ENCODE measurements at regions not wholly inside any gene's neighbourhood (a gene's known extent, or its start where the extent isn't known, plus 50 kb on each side); places are given as distances from the start of the nearest gene placed in this dataset.

DNA sequence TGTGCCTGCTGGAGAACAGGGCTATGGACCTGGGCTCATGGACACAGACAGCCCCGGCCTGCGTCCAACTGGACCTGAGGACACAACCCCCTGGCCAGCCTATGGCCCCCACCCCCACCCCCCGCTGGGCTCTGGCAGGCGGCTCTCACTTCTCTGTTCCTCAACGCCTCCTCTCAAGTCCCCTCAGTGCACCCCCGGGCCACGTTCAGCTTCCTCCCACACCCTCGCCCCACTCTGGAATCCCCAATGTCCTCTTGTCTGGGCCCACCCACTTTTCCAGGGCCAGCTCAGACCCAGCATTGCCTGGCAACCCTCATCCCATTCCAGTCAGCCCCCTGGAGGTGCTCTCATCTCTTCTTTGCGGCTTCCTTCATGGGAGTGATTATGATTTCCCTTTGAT lies 130.2 kb upstream of the SPACA7 start:
- Mint-ChIP-seq H3K9me3 (no peaks in the 10 kb centered on the region), H3K4me1 (ENCODE audit: low read depth) (no peaks in the 10 kb centered on the region), H3K27ac (no peak overlapping the region), H3K4me3 (no peak overlapping the region), H3K36me3 (ENCODE audit: low read depth) (no peaks in the 10 kb centered on the region), H3K27me3 (no peaks in the 10 kb centered on the region)

DNA sequence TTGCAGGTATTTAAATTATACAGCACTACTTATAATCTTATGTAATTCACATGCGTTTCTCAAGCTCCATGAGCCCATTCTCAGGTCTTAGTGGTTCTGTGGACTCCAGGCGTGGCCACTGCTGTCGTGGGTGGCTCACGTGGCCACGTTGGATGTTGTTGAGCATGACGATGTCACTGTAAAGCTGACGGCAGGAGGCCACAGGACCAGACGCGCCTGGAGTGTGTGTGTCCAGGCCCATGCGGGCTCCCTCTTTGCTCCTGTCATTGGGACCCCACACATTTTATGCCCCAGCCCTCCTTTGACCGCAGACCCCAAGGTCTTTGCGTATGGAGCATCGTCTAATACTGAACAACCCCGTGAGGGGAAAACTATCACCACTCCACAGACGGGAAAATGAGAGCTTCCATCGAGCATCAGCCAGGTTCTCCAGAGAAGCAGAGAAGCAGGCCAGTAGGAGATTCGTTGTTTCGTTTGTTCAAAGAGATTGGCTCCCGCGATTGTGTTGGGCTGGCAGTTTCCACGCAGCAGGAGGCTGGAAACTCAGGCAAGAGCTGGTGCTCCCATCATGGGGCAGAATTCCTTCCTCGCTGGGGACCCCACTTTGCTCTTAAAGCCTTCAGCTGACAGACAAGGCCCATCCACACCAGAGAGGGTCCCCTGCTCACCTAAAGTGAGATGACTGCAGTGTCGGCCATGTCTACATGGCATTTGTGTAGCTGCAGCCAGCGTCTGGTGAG lies 129.3 kb upstream of the SPACA7 start:
- Mint-ChIP-seq H3K9me3 (no peaks in the 10 kb centered on the region), H3K4me1 (ENCODE audit: low read depth) (no peaks in the 10 kb centered on the region), H3K27ac (no peak overlapping the region), H3K27me3 (no peaks in the 10 kb centered on the region), H3K36me3 (ENCODE audit: low read depth) (no peaks in the 10 kb centered on the region), H3K4me3 (no peak overlapping the region)

DNA sequence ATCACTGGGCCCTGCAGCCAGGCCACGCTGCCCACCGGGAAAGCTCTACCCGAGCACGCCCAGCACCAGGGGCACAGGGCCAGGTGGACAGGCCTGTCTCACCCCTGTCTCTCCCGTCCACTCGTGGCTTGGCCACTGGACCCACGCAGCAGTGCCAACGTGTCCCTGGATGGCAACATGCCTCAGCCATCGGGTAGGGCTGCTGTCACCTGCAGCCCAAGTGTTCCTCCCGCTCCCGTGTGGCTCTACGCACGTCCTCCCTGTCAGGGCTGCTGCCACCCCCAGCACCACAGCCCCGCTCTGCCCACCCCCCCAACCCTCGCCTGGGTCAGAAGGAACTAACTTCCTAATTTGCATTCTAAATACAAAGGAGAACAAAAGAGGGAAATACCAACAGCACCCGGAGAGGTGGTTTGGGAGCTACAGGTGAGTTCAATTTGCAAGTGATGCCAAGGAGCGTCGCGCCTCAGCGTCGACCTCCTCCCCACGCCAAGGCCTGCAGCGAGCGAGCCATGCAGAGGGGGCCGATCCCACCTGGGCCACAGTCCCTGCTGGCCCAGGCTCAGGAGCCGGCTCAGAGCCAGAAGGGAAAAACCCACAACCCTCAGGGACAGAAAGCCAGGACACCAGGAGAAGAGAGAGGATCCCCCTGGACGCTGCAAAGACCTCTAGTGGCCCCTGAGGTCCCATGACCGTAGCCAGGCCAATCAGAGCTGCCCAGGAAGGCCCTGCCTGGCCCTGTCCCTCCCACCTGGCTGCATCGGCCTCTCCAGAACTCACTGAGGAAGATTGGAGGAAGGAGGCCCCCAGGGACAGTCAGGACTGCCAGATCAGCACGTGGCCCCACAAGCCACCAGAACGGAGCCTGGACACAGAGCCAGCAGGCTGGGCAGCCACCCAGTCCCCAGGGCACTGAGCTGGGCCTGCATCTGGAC lies 128.4 kb upstream of the SPACA7 start:
- no peaks in the 10 kb centered on the region for H3K4me1 Mint-ChIP-seq (ENCODE audit: low read depth)
- H3K9me3 Mint-ChIP-seq, result no peaks in the 10 kb centered on the region
- no peaks in the 10 kb centered on the region for H3K27me3 Mint-ChIP-seq
- no peak overlapping the region for H3K4me3 Mint-ChIP-seq
- H3K27ac Mint-ChIP-seq, result no peak overlapping the region
- H3K36me3 Mint-ChIP-seq (ENCODE audit: low read depth), result no peaks in the 10 kb centered on the region

DNA sequence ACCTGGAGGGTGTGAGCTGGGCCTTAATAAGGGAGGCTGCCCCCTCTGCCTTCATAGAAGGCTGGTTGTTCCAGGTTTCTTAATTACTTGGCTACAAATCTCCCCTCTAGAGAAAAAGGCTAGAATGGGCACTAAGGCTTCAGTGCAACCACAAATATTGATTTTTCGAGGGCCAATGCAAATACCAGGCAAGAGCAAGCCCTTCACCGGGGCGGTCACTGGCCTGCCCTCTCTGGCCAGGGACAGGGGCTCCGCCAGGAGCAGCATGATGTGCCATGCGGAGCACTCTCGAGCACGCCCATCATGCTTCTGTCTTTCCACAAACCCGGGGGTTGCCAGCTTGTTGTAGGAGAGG lies 127.8 kb upstream of the SPACA7 start:
- Mint-ChIP-seq H3K36me3 (ENCODE audit: low read depth) (no peaks in the 10 kb centered on the region), H3K4me3 (no peak overlapping the region), H3K4me1 (ENCODE audit: low read depth) (no peaks in the 10 kb centered on the region), H3K27ac (no peak overlapping the region), H3K27me3 (no peaks in the 10 kb centered on the region), H3K9me3 (no peaks in the 10 kb centered on the region)

DNA sequence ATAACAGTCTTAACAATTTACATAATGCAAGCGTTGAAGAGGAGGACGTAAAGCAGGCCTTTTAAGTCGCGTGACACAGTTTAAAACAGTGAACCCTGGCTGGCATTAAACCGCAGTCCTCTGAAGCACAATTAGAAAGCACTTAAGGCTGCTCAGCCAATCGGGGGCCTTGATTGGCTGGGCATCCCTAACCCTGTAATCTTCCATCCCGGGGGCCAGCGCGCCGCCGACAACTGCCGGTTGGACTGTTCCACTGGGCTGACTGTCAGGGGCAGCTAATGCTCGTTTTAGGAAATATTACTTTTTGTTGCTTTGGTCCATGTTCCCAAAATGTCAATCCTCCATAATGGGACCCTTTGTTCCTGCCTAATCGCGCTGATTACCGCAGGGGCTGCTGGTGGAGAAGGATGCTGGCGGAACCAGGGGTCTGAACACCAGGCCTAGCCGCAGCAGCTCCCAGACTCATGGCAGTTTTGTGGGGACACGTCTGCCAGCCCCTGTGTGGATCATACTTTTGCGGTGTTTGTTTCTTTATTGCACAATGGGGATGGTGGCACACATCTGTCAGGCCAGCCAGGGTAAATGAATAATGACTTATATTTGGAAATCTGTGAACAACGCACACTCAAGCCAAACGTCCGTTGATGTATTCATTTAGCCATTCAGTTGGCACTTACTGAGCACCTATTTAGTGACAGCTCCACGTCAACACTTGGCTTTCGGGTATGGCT lies 127.1 kb upstream of the SPACA7 start:
- Mint-ChIP-seq H3K27ac (no peak overlapping the region), H3K4me1 (ENCODE audit: low read depth) (no peaks in the 10 kb centered on the region), H3K4me3 (no peak overlapping the region), H3K27me3 (no peaks in the 10 kb centered on the region), H3K9me3 (no peaks in the 10 kb centered on the region), H3K36me3 (ENCODE audit: low read depth) (no peaks in the 10 kb centered on the region)

DNA sequence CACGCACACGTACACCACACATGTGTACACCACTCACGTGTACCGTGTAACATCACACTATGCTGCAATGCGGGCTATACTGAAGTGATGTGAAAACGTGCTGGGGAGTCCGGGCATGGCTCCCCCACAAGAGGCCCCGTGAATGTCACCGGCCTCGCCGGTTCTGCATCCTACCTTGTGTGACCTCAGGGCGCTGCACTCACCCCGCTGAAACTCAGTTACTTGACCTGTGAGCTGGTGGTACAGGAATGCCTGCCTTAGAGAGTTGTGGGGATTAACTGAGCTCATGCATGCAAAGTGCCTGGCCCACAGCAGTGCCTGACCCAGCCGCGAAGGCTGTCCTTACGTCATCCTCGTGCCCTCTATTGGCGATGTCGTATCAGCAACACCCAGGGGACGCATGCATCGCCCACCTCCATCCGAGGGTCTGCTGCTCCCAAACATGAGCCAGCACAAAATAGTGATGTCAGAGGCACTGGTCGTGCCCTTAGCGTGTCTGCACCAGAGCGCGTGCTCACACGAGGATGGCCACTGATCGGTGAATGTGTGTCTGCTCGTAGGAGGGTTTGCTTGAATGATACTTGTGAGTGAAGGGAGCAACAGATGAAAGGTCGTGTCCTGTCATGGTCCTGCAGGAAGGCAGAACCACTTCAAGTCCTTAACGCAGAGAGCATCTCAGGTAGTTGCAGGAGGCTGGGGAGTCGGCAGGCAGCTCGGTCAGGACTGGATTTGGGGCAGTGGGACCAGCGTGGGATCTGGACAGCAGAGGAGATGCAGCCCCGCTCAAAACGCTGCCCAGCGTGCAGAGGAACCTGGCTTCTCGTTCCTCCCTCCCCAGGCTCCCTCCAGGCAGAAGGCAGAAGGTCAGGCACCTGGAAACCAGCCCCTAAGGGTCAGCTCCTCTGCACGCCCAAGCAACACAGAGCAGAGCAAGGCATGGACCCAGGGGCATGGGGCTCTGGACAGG lies 126.2 kb upstream of the SPACA7 start:
- Mint-ChIP-seq H3K9me3 (no peaks in the 10 kb centered on the region), H3K36me3 (ENCODE audit: low read depth) (no peaks in the 10 kb centered on the region), H3K27me3 (peaks cover under 1% of the 10 kb centered on the region), H3K4me3 (no peak overlapping the region), H3K27ac (no peak overlapping the region), H3K4me1 (ENCODE audit: low read depth) (no peaks in the 10 kb centered on the region)

DNA sequence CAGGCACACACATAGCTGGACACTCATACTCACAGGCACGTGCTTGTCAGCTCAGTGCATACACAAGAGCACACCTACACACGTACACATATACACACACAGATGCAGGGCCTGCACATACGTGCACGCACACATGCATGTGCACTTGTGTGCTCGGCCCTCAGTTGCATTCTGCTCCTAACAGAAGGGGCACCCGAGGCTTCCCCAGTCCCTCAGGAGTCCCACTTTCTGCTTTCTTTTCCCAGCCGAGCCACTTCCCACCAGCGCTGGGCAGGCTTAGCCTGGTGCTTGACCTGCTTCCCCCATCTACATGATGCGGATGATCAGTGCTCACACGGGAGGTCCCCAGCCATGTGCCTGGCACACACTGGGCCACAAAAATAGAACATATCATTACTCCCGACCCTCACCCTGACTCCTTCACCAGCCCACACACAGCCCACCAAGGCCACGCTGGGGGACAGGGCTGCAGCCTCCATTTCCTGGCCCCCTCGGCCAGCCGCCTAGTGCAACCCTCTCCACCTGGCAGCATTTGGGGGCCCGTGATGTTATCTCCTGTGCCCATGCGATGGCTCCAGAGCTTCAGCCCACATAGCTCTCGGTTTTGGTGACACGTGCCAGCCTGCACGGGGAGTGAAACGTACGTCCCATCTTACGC lies 125.2 kb upstream of the SPACA7 start:
- H3K27me3 Mint-ChIP-seq, result peaks cover 5% of the 10 kb centered on the region
- H3K4me1 Mint-ChIP-seq (ENCODE audit: low read depth), result no peaks in the 10 kb centered on the region
- H3K4me3 Mint-ChIP-seq, result no peak overlapping the region
- H3K36me3 Mint-ChIP-seq (ENCODE audit: low read depth), result no peaks in the 10 kb centered on the region
- H3K27ac Mint-ChIP-seq, result no peak overlapping the region
- H3K9me3 Mint-ChIP-seq, result no peaks in the 10 kb centered on the region

DNA sequence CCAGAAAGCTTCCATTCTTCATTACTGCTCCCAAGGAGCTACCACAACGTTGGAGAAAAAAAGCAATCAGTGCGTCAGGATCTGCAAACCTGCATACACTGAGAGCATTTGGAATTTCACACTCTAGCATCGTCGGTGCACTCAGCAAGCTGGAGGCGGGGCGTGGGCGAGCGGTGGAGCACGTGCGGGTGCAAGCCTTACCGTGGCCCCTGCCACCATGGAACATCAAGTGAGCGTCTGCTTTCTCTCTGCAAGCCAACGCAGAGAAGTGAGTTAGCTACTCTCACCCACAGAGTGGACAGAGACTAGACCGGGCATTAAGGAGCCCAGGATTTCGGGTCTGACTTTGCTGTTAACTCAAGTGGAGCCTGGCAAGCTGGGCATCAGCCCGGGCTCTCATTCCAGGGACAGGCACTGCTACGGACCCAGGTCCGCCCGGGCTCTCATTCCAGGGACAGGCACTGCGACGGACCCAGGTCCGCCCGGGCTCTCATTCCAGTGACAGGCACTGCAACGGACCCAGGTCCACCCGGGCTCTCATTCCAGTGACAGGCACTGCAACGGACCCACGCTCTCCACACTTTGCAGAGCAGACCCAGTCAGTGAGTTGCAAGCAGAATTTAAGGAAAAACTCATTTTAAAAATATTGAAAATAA lies 124.1 kb upstream of the SPACA7 start:
- Mint-ChIP-seq H3K9me3 (no peaks in the 10 kb centered on the region), H3K4me1 (ENCODE audit: low read depth) (no peaks in the 10 kb centered on the region), H3K27me3 (peaks cover 5% of the 10 kb centered on the region), H3K4me3 (no peak overlapping the region), H3K36me3 (ENCODE audit: low read depth) (no peaks in the 10 kb centered on the region), H3K27ac (no peak overlapping the region)

DNA sequence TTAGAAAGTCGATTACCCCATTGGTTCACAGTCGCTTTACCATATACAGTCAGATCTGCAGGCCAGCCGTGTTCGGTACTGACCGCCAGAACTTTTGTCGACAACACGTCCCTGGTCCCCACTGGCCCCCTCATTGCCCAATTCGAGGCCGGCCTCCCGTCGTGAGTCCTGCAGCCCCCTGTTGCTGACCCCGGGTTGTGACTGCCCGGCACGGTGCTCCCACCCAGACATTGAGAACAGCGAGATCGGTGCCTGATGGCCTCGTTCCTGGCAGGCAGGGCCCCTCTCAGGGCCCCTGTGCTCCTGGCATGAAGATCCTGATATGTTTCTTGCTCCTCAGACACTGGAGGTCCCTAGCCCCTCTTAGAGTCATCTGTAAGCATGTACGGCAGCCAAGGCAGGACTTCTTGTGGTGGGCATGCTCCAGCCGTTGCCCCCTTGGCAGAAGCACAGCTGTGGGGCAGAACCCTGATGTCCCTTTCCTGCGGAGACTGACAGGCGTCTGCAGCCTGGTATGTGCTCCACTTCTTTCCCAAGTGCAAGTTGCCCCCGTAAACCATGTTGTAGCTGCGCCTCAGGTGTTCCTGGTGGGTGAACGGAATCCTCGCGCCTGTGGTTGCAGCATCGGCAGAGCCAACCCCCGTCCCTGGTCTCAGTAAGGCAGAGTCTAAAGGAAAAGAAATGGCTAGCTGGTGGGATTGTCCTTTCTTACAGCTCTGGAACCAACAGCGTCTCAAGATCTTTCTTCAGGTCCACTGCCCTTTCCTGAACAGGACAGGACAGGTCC lies 123.2 kb upstream of the SPACA7 start:
- Mint-ChIP-seq H3K4me1 (ENCODE audit: low read depth) (no peaks in the 10 kb centered on the region), H3K4me3 (no peak overlapping the region)

DNA sequence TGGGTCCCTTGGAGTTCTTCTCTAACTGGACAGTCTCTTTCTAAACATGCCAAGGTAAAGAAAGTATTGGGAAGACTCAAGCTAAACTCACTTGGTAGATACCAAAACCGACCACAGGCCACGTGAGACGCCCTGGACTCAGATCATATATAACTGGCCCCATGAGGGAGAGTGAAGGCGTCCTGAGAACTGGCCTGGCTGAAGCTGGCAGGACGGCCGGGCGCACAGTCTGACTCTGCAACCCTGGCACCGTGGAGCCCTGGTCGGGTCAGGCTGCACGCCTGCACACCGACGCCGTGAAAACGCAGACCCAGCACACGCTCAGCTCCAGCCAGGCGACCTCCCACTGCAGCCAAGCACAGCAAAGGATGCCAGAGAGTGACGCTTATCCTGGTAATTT lies 122.5 kb upstream of the SPACA7 start:
- Mint-ChIP-seq H3K27me3 (peaks cover 5% of the 10 kb centered on the region), H3K9me3 (no peaks in the 10 kb centered on the region), H3K36me3 (ENCODE audit: low read depth) (no peaks in the 10 kb centered on the region), H3K27ac (no peak overlapping the region), H3K4me3 (no peak overlapping the region), H3K4me1 (ENCODE audit: low read depth) (no peaks in the 10 kb centered on the region)

More for the DNA sequence above, 123.2 kb upstream of the SPACA7 start:
- Mint-ChIP-seq H3K36me3 (ENCODE audit: low read depth) (no peaks in the 10 kb centered on the region), H3K9me3 (no peaks in the 10 kb centered on the region), H3K27ac (no peak overlapping the region), H3K27me3 (peaks cover 5% of the 10 kb centered on the region)

DNA sequence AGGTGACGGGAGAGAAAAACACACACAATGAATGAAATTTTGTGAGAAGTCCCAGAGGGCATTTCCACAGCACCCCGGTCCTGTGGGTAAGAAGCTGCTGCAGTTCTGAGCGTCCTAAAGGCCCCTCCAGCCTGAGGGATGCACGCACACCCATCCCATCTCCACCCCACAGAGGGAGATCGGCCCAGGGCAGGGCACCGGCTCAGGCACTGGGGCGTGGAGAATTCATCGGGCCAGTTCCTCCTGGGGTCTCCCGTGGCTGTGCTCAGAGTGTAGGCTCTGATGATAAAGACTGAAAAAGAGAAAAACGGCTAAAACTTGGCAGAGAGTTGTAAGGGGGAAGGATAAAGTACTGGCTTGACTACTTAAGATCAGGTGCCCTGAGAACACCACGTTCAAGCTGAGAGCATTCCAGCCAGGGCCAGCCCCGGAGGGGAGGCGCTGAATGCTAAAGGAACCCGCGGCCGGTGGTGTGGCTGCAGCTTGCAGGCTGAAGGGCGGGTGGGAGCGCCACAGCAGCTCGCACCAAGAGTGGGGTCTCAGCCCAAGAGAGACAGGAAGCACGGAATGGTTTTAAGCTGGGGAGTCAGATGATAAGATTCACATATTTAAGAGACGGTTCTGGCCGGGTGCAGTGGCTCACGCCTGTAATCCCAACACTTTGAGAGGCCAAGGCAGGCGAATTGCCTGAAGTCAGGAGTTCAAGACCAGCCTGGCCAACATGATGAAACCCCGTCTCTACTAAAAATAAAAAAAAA lies 121.9 kb upstream of the SPACA7 start:
- Mint-ChIP-seq H3K4me3 (no peak overlapping the region), H3K27ac (no peak overlapping the region), H3K9me3 (no peaks in the 10 kb centered on the region), H3K4me1 (ENCODE audit: low read depth) (no peaks in the 10 kb centered on the region), H3K36me3 (ENCODE audit: low read depth) (no peaks in the 10 kb centered on the region), H3K27me3 (peaks cover 5% of the 10 kb centered on the region)

DNA sequence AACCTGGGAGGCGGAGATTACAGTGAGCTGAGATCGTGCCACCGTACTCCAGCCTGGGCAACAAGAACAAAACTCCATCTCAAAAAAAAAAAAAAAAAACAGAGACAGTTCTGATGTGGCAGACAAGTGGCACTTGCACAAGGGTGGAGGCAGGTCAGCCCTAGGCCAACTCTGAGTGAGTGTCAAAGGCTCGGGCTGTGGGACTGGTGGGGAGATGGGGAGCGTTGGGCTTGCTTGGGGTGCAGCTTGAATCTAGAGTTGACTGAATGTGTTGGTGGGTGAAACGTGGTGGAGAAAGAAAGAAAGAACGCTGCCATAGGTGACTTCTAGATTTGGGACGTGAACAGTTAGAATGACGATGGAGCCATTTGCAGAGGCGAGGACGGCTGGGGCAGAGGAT lies 121.3 kb upstream of the SPACA7 start:
- Mint-ChIP-seq H3K36me3 (ENCODE audit: low read depth) (no peaks in the 10 kb centered on the region), H3K9me3 (no peaks in the 10 kb centered on the region), H3K4me3 (no peak overlapping the region), H3K27ac (no peak overlapping the region), H3K27me3 (peaks cover 5% of the 10 kb centered on the region), H3K4me1 (ENCODE audit: low read depth) (no peaks in the 10 kb centered on the region)
